ENCODE measurements at regions not wholly inside any gene's neighbourhood (a gene's known extent, or its start where the extent isn't known, plus 50 kb on each side); places are given as distances from the start of the nearest gene placed in this dataset.

DNA sequence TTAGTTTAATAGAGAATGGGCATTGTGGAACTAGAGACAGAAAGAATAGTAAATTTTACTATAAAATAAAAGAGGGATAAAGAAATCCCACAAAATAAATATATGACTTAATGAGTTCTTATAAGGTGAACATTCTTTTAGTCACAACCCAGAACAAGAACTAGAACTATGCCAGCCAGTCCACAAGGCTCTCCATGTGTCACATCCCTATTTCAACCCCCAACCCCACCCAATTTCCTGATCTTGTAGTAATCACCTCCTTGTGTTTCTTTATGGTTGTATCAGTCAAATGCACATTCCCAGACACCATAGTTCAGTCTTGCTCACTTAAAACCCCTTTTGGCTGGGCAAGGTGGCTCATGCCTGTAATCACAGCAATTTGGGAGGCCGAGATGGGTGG lies 662.3 kb upstream of the CAMK1G start:
- Histone ChIP-seq H3K36me3 (ENCODE audit: control insufficient read depth, insufficient read depth, low read length) (no peaks in the 10 kb centered on the region), H3K9me3 (ENCODE audit: control insufficient read depth, low read length) (no peaks in the 10 kb centered on the region), H3K9ac (ENCODE audit: extremely low read depth, low read length, poor library complexity, severe bottlenecking) (no peak overlapping the region), H3K27me3 (ENCODE audit: control insufficient read depth, insufficient read depth, low read length, poor library complexity, severe bottlenecking) (no peaks in the 10 kb centered on the region), H3K27ac (ENCODE audit: low read depth, low read length) (no peak overlapping the region), H3K4me3 (ENCODE audit: low read length) (no peak overlapping the region), H3K4me1 (ENCODE audit: control insufficient read depth, insufficient read depth, low read length) (no peaks in the 10 kb centered on the region)
- no peak for DNase-seq
- Mint-ChIP-seq H3K27ac (no peak overlapping the region), H3K27me3 (ENCODE audit: insufficient read depth) (no peaks in the 10 kb centered on the region), H3K4me1 (peaks cover 9% of the 10 kb centered on the region), H3K4me3 (no peak overlapping the region), H3K9me3 (peaks cover 3% of the 10 kb centered on the region), H3K36me3 (ENCODE audit: low read depth) (no peaks in the 10 kb centered on the region)
- TF ChIP-seq, protein P1, sequence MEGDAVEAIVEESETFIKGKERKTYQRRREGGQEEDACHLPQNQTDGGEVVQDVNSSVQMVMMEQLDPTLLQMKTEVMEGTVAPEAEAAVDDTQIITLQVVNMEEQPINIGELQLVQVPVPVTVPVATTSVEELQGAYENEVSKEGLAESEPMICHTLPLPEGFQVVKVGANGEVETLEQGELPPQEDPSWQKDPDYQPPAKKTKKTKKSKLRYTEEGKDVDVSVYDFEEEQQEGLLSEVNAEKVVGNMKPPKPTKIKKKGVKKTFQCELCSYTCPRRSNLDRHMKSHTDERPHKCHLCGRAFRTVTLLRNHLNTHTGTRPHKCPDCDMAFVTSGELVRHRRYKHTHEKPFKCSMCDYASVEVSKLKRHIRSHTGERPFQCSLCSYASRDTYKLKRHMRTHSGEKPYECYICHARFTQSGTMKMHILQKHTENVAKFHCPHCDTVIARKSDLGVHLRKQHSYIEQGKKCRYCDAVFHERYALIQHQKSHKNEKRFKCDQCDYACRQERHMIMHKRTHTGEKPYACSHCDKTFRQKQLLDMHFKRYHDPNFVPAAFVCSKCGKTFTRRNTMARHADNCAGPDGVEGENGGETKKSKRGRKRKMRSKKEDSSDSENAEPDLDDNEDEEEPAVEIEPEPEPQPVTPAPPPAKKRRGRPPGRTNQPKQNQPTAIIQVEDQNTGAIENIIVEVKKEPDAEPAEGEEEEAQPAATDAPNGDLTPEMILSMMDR (conservative IDR thresholded peaks at IDR 0.05): no peak
- 96 to 100% methylated on average over 1 of the region's 1 CpG for WGBS, 2 experiments (ENCODE audit: insufficient coverage in 1 of 2, insufficient read length in 1 of 2)

DNA sequence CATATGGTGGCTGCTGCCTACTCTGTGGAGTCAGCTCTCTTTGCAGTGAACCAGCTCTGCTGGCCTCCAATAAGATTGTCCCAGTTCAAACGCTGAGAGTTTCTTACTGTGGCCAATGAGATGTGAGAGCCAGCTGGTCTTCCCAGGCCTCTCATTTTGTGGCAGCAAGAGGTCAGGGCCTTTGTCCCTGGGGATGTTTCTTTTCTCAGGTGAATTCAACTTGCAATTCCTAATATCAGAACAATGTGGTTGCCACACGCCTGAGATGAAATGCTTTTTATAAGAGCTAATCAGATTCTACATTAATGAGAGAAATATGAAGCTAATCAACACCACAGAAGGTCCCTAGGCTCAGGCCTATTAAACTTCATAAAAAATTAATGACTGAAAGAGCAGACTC lies 660.1 kb upstream of the CAMK1G start:
- Histone ChIP-seq H3K9me3 (ENCODE audit: control insufficient read depth, low read length) (no peaks in the 10 kb centered on the region), H3K36me3 (ENCODE audit: control insufficient read depth, insufficient read depth, low read length) (no peaks in the 10 kb centered on the region), H3K9ac (ENCODE audit: extremely low read depth, low read length, poor library complexity, severe bottlenecking) (no peak overlapping the region), H3K27ac (ENCODE audit: low read depth, low read length) (no peak overlapping the region), H3K4me3 (ENCODE audit: low read length) (no peak overlapping the region), H3K4me1 (ENCODE audit: control insufficient read depth, insufficient read depth, low read length) (no peaks in the 10 kb centered on the region), H3K27me3 (ENCODE audit: control insufficient read depth, insufficient read depth, low read length, poor library complexity, severe bottlenecking) (no peaks in the 10 kb centered on the region)
- TF ChIP-seq, protein P1 (conservative IDR thresholded peaks at IDR 0.05): no peak
- Mint-ChIP-seq H3K4me3 (no peak overlapping the region), H3K27ac (no peak overlapping the region), H3K9me3 (peaks cover 3% of the 10 kb centered on the region), H3K27me3 (ENCODE audit: insufficient read depth) (no peaks in the 10 kb centered on the region), H3K4me1 (peaks cover 2% of the 10 kb centered on the region), H3K36me3 (ENCODE audit: low read depth) (no peaks in the 10 kb centered on the region)
- DNase-seq: no peak
- 81 to 100% methylated on average over 1 to 2 of the region's 2 CpGs for WGBS, 2 experiments (ENCODE audit: insufficient coverage in 1 of 2, insufficient read length in 1 of 2)

DNA sequence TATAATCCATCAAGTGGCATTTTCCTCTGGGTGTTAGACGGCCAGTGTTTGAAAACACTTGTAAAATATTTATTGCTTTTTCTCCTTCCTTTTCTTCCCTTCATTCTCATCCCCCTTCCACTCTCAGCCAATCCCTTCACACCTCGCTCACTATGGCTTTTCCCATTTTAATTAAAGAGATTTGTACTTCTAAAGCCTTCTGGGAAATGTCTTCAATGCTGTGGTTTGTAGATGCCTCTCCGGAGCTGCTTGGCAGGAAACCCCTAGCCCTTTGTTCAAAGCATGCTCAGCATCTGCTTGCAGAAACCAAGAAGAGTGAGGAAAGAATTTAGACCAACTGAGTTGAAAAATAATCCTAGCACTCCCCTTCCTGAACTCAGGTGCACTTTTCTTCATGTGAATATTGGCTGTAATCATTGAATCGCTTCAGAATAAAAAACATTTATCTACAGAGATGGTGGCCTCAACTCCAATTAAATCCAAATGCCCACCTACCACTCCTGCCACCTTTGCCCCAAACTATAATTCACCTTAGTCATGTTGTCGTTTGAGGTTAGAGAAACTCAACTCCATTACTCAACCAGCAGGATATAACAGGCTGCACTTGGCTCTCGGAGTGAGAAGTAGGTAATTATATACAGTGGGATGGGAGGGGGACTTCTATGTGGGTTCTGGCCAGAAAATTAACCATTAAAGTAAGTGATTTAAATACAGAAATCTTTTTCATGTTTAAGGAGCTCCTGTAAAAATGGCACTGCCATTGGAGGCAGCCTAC lies 659.4 kb upstream of the CAMK1G start:
- Mint-ChIP-seq H3K4me3 (no peak overlapping the region), H3K36me3 (ENCODE audit: low read depth) (no peaks in the 10 kb centered on the region), H3K27ac (no peak overlapping the region), H3K9me3 (peaks cover 3% of the 10 kb centered on the region), H3K27me3 (ENCODE audit: insufficient read depth) (no peaks in the 10 kb centered on the region), H3K4me1 (peaks cover 2% of the 10 kb centered on the region)
- Histone ChIP-seq H3K27me3 (ENCODE audit: control insufficient read depth, insufficient read depth, low read length, poor library complexity, severe bottlenecking) (no peaks in the 10 kb centered on the region), H3K9ac (ENCODE audit: extremely low read depth, low read length, poor library complexity, severe bottlenecking) (no peak overlapping the region), H3K9me3 (ENCODE audit: control insufficient read depth, low read length) (no peaks in the 10 kb centered on the region), H3K27ac (ENCODE audit: low read depth, low read length) (no peak overlapping the region), H3K36me3 (ENCODE audit: control insufficient read depth, insufficient read depth, low read length) (no peaks in the 10 kb centered on the region), H3K4me3 (ENCODE audit: low read length) (no peak overlapping the region), H3K4me1 (ENCODE audit: control insufficient read depth, insufficient read depth, low read length) (no peaks in the 10 kb centered on the region)
- WGBS, 2 experiments (ENCODE audit: insufficient coverage in 1 of 2, insufficient read length in 1 of 2): 86 to 92% methylated on average over 3 to 6 of the region's 6 CpGs
- TF ChIP-seq, protein P1 (conservative IDR thresholded peaks at IDR 0.05): no peak
- no peak for DNase-seq

All from endodermal cell (in vitro differentiated cells).